ENCODE measurements at regions not wholly inside any gene's neighbourhood (a gene's known extent, or its start where the extent isn't known, plus 50 kb on each side); places are given as distances from the start of the nearest gene placed in this dataset.

DNA sequence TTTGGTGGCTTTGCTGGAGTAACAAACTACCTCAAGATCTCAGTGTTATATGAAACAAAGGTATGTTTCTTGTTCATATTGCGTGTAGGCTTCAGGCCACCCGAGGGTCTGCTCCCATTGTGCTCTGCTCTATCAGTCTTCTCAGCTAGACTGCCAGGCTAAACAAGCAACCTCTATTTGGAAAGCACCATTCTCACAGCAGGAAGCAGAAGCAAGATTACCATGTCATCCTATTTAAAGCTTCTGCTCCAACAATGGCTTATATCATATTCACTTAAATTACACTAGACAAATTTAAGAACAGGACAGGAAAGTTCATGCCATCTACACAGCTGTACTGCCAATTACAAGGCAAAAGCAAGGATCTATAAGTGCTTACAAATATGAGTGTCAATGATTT, 385.8 kb downstream of the PPARGC1A start:
- Mint-ChIP-seq H3K4me3 (no peak overlapping the region), H3K36me3 (no peaks in the 10 kb centered on the region), H3K9me3 (peaks cover 7% of the 10 kb centered on the region), H3K4me1 (no peaks in the 10 kb centered on the region), H3K27ac (no peak overlapping the region)
- ATAC-seq: no peak
- no peak for DNase-seq (ENCODE audit: low spot score in 2 of 2)

DNA sequence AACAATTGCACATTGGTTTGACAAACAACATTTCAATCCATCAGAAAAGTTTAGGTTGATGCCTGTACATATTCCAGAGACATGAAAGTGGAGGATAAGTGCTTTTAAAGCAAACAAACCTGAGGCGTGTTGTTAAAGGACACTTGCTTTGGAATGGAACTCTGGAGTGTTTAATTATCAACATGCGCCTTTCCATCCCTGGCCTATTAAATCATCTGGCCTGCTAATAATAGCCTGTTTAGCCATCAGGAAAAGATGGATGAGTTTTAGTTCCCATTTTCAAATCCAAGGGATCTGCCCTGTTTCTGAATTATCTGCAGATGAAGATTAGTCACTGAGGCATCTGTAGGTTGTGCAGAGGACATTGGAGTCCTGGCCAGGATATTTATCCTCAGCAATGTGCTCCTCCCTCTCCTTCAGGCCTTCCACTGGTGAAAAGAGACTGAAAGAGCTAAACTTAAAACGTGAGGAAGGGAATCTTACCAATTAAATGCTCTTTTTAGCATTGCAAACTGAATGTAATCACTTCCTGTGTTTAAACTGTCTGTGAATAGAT, 388.9 kb downstream of the PPARGC1A start:
- no peak for ATAC-seq
- H3K36me3 Mint-ChIP-seq: no peaks in the 10 kb centered on the region
- H3K27ac Mint-ChIP-seq: no peak overlapping the region
- H3K4me1 Mint-ChIP-seq: no peaks in the 10 kb centered on the region
- no peak for DNase-seq (ENCODE audit: low spot score in 2 of 2)
- H3K9me3 Mint-ChIP-seq: peaks cover 15% of the 10 kb centered on the region
- H3K4me3 Mint-ChIP-seq: no peak overlapping the region

DNA sequence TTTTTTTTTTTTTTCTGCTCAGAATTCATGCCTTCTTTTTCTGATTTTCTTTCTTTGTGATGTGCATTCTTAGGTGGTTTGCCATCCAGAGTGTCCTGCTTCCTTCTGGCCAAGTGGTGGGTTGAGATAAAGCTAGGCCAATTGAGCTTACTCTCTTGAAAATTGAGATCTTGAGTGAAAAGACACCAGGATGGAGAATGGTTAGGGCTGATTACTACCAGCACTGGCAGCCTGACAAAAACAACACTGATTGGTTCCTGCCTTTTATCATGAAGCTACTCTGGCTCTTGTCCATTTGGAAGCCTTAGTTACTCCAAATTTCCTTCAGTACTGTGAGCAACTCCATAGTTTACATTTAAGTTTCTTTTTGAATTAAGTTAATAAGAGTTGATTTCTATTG, 404.0 kb downstream of the PPARGC1A start:
- Mint-ChIP-seq H3K4me1 (no peaks in the 10 kb centered on the region), H3K27ac (no peak overlapping the region), H3K36me3 (no peaks in the 10 kb centered on the region), H3K9me3 (peaks cover 8% of the 10 kb centered on the region), H3K4me3 (no peak overlapping the region)
- DNase-seq (ENCODE audit: low spot score in 2 of 2) (no peak), ATAC-seq (no peak)

DNA sequence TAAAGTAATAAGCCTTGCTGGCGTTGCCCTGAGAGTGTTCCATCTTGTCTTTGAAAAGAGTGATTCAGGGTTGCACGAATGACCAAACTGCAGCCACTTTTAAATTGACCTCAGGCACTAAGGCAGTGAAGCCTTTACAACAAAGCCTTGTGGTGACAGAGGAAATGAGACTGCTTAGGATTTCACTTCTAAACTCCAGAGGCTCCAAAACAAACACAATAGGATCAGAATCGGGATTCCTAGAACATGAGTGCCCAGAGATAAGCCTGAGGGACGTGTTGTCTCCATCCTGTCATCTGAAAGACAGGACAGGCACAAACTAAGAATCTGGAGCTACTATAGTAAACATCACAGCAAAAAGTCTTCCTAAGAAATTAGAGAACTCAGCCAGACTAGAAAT, 405.2 kb downstream of the PPARGC1A start:
- Mint-ChIP-seq H3K4me3 (no peak overlapping the region), H3K4me1 (no peaks in the 10 kb centered on the region), H3K9me3 (peaks cover 11% of the 10 kb centered on the region), H3K27ac (no peak overlapping the region), H3K36me3 (no peaks in the 10 kb centered on the region)
- ATAC-seq (no peak), DNase-seq (ENCODE audit: low spot score in 2 of 2) (no peak)

DNA sequence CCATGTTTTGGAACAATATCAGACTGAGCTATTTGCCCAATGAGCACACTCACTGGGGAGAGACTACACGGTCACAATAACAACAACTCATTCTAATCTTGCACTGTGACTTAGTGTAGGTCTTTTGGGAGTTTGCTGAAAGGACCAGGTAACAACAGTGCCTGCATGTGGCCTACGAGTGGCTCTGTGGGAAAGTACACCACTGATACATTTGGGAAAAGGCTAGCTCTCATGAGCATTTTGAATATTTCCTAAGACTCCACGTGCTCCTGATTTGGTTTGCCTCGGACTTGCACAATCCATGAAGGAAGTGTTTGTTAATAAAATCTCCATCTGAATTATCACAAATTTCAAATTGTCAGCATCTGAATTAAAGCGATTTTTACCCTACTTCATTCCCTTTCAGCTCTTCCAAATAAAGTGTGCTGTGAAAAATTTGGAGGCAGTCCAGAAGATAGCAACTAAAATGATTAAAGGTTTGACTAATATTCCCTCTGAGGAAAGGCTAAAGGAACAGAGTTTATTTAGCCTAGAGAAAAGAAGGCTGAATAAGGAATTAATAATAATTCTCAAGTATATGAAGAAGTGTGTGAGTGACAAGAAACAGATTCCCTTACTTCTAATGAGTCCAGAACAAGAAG, 406.4 kb downstream of the PPARGC1A start:
- Mint-ChIP-seq H3K4me3 (no peak overlapping the region), H3K36me3 (no peaks in the 10 kb centered on the region), H3K27ac (no peak overlapping the region), H3K4me1 (no peaks in the 10 kb centered on the region), H3K9me3 (peaks cover 6% of the 10 kb centered on the region)
- no peak for ATAC-seq
- DNase-seq (ENCODE audit: low spot score in 2 of 2): no peak

DNA sequence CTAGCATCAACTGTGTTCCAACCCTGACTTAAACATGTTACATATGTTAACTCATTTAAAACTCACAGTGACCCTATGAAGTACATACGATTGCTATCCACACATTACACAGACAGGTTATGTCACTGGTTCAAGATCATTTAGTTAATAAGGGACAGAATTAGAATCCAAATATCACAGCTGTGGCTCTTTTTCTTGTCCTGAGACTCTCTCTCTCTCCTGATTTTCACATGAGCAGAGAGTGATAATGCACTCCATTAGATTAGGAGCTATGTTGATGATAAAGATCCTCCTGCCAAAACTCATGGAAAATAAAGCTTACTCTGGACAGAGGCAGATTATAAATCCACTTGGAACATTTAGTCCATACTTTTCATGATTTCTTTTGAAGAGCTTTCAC, 408.3 kb downstream of the PPARGC1A start:
- no peak for DNase-seq (ENCODE audit: low spot score in 2 of 2)
- Mint-ChIP-seq H3K9me3 (peaks cover 12% of the 10 kb centered on the region), H3K4me1 (no peaks in the 10 kb centered on the region), H3K4me3 (no peak overlapping the region), H3K36me3 (no peaks in the 10 kb centered on the region), H3K27ac (no peak overlapping the region)
- no peak for ATAC-seq

DNA sequence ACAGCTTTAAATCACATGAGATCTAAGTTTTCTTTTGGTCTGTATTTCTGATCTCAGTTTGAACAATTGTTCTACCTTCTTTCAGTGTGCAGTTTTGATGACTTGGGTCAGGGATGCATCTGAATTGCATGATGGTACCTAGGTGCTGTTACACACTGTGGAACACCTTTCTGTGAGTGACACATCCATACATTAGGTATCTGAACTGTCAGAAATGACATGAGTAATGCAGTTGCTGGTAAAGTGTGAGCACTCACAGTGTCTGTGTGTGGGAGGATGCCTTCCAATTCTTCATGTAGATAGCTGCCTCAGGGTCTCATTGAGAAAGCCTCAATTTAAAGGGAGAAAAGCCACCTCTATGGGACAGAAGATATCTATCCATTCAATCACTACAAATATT, 411.9 kb downstream of the PPARGC1A start:
- ATAC-seq: no peak
- H3K27ac Mint-ChIP-seq: no peak overlapping the region
- H3K4me3 Mint-ChIP-seq: no peak overlapping the region
- no peaks in the 10 kb centered on the region for H3K4me1 Mint-ChIP-seq
- H3K9me3 Mint-ChIP-seq: peaks cover 14% of the 10 kb centered on the region
- H3K36me3 Mint-ChIP-seq: no peaks in the 10 kb centered on the region
- no peak for DNase-seq (ENCODE audit: low spot score in 2 of 2)

DNA sequence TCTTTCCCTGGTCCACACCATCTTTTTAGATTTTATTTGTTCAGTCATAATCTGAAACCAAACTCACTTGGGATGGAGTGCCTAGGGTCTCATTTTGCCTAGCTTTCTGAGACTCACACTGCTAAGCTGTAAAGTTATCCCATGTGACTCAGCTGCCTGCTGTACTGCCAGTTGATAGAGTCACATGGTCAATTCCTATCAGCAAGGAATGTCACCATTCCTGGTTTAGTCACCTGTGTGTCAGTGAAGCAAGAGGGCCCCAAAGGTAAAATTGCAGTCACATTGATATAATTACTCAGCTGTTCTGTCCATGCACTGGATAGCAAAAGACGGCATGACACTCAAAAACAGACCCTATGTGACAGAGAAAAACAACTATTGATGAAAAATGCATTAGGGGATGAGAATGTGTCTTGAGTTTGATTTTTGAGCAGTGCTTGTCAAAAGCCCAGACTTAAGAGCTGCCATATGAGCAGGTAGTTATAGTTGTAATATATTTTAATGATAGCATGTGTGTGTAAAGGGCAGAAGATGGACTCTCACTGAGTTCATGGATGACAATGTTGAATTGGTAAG, 413.2 kb downstream of the PPARGC1A start:
- Mint-ChIP-seq H3K4me3 (no peak overlapping the region), H3K9me3 (peaks cover 23% of the 10 kb centered on the region), H3K27ac (no peak overlapping the region), H3K4me1 (no peaks in the 10 kb centered on the region), H3K36me3 (no peaks in the 10 kb centered on the region)
- DNase-seq (ENCODE audit: low spot score in 2 of 2) (no peak), ATAC-seq (no peak)

DNA sequence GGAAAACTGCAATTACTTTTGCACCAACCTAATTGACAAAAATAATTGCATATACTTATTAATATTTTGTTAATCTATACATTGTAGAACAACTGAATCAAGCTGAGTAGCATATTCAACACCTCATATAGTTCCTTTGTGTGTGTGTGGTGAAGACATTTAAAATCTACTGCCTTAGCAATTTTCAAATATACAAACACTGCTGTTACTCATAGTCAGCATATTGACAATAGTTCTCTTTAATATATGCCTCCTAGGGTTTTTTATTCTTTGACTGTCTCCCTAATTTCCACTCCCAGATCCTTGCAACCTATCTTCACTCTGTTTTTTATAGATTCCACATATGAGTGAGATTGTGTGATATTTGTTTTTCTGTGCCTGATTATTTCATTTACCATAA, 426.8 kb downstream of the PPARGC1A start:
- H3K4me3 Mint-ChIP-seq: no peak overlapping the region
- DNase-seq (ENCODE audit: low spot score in 2 of 2) (no peak), ATAC-seq (no peak)
- no peak overlapping the region for H3K27ac Mint-ChIP-seq
- H3K4me1 Mint-ChIP-seq: no peaks in the 10 kb centered on the region
- peaks cover 19% of the 10 kb centered on the region for H3K9me3 Mint-ChIP-seq
- no peaks in the 10 kb centered on the region for H3K36me3 Mint-ChIP-seq

DNA sequence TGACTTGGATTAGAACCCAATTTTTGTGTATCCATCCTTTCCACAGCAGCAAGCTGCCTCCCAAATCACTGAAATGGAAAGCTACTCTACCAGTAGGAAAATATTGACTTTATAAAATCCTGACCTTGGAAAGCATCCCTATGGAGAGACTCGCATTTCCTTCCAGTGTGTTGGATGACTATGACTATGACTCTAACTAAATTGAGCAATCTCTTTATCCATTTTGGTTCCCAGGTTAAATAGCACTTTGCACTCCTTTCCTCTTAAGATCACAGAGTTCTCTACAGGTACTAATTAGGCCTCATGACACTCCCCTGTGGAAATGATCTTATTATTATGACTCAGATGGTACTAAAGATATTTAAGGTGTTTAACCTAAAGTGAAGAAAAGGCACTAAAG, 431.8 kb downstream of the PPARGC1A start:
- Mint-ChIP-seq H3K9me3 (peaks cover 18% of the 10 kb centered on the region), H3K4me3 (no peak overlapping the region), H3K4me1 (no peaks in the 10 kb centered on the region), H3K36me3 (no peaks in the 10 kb centered on the region), H3K27ac (no peak overlapping the region)
- DNase-seq (ENCODE audit: low spot score in 2 of 2): no peak
- ATAC-seq: no peak

DNA sequence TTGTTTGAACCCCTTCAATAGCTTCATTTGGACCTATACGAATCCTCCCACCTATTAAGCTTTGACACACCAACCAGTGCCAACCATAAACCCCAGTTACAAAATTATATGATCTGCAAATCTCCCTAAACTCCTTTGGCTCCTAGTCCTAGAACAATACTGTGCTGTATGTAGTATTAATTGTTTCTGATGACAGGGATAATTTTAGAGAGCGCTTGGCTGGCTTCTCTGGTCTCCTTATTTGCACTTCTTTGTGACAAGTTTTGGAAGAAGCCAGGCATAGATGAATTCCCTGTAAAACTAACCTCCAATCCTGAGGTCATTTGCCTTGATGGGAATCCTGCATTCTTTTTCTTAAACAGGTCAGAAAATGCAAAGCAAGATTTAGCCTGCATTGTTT, 433.0 kb downstream of the PPARGC1A start:
- no peak overlapping the region for H3K27ac Mint-ChIP-seq
- ATAC-seq: no peak
- peaks cover 23% of the 10 kb centered on the region for H3K9me3 Mint-ChIP-seq
- no peak overlapping the region for H3K4me3 Mint-ChIP-seq
- no peaks in the 10 kb centered on the region for H3K36me3 Mint-ChIP-seq
- H3K4me1 Mint-ChIP-seq: no peaks in the 10 kb centered on the region
- DNase-seq (ENCODE audit: low spot score in 2 of 2): no peak

DNA sequence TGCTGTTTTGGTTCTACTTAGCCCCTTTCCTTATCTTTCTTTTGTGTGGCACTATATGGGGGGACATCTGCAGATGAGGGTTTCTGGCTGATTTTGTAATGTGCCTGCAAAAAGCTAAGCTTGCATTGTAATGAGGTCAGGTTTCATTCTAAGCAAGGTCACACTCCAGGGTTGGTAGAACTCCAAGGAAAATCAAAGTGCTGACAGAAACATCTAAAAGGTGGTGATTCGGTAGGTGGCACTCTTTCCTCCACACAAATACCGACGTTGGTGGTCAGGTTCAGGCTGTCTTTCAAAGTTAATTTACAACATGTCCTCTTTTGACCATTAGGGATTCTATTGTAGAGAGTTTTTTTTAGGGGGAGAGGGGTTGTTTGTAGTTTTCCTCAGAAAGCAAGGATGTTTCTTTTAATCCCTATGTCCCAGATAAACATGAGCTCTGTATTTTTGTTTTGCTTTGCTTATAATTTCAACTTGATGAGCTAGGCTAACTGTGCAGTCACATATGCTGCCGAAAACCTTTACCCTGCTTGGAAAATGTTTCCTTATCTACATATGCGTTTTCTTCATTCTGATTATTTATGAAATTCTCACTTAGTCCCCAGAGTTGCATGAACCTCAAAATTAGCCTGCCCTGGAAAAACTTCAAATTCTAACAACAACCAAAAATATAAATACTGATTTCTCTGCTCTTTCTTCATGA, 434.2 kb downstream of the PPARGC1A start:
- Mint-ChIP-seq H3K4me3 (no peak overlapping the region), H3K9me3 (peaks cover 30% of the 10 kb centered on the region), H3K27ac (no peak overlapping the region), H3K36me3 (no peaks in the 10 kb centered on the region), H3K4me1 (no peaks in the 10 kb centered on the region)
- ATAC-seq (no peak), DNase-seq (ENCODE audit: low spot score in 2 of 2) (no peak)

DNA sequence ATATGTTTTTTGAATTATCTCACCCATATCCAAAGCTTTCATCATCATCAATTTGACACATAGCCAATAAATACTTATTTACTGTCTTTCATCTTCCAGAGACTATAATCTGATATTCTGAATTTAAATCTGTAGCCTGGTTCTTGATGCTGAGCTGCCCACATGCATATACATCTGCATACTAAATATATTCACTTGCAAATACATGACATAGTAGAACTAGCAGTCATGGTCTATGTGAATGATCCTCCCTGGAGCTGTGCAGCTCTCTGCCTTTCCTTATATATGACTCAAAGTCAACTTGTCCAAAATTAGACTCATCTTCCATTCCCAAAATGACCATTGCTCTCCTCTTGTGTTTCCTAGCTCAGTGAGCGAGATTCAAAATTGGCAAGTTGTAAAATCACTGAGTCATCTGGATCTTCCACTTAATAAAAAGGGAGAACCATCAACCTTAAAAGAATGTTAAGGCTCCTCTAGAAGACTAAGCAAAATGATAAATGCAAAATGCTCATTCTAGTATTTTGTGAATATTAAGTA, 448.2 kb downstream of the PPARGC1A start:
- ATAC-seq (no peak), DNase-seq (ENCODE audit: low spot score in 2 of 2) (no peak)
- H3K4me3 Mint-ChIP-seq: no peak overlapping the region
- H3K4me1 Mint-ChIP-seq: no peaks in the 10 kb centered on the region
- H3K36me3 Mint-ChIP-seq: no peaks in the 10 kb centered on the region
- H3K27ac Mint-ChIP-seq: no peak overlapping the region
- H3K9me3 Mint-ChIP-seq: peaks cover 19% of the 10 kb centered on the region

DNA sequence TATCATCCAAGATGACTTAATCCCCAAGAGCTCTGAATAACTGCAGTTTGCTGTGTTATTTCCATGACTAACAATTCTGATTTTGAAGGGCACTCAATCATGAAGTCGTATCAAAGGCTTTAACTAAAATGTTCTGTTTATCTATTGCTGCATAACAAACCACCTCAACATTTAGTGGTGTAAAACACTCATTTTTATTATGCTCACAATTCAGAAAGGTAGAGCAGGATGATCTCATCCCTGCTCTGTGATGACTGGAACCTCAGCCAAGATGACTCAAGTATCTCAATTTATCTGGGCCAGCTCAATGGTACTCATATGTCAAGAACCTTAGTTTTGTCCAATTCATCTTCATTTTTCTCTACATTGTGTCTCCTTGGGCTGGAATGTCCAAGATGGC, 451.1 kb downstream of the PPARGC1A start:
- no peak for ATAC-seq
- no peak for DNase-seq (ENCODE audit: low spot score in 2 of 2)
- Mint-ChIP-seq H3K4me1 (no peaks in the 10 kb centered on the region), H3K4me3 (no peak overlapping the region), H3K27ac (no peak overlapping the region), H3K9me3 (peaks cover 22% of the 10 kb centered on the region), H3K36me3 (no peaks in the 10 kb centered on the region)

DNA sequence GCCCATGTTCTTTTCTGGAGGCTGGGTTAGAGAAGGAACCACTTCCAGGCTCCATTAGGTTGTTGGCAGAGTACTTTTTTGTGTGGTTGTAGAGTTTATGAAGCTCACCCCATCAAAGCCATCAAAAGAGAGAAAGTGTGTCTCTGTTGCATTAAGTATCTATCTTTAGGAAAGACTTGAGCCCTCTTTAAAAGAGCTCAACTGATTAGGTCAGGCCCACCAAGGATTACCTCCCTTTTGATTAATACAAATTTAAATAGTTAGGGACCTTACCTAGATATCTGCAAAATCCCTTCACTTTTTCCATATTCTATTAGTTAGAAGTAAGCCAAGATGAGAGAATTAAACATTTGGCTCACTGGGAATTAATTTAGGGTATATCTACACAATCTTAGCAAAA, 460.4 kb downstream of the PPARGC1A start:
- no peaks in the 10 kb centered on the region for H3K4me1 Mint-ChIP-seq
- no peak overlapping the region for H3K27ac Mint-ChIP-seq
- ATAC-seq: no peak
- no peaks in the 10 kb centered on the region for H3K36me3 Mint-ChIP-seq
- peaks cover 31% of the 10 kb centered on the region for H3K9me3 Mint-ChIP-seq
- no peak for DNase-seq (ENCODE audit: low spot score in 2 of 2)
- no peak overlapping the region for H3K4me3 Mint-ChIP-seq

DNA sequence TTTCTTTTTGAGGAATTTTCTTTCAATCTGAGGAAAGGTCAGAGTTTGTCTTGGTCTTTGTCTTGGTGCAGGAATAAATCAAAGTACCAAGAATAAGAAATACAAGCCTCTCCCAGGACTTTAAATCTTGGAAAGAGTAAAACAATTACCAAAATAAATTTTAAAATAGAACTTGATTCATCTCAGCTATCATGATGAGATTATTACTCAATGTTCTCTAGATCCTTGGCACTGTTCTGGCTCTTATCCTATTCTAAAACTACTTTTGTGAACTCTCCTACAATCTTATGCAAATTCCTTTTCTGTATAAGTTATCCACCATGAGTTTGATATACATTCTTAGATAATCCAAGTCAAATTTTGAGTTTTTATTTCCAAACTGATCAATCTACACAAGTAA, 464.3 kb downstream of the PPARGC1A start:
- no peak overlapping the region for H3K4me3 Mint-ChIP-seq
- ATAC-seq: no peak

More for the DNA sequence above, 464.3 kb downstream of the PPARGC1A start:
- no peak overlapping the region for H3K27ac Mint-ChIP-seq
- peaks cover 27% of the 10 kb centered on the region for H3K9me3 Mint-ChIP-seq
- no peak for DNase-seq (ENCODE audit: low spot score in 2 of 2)
- no peaks in the 10 kb centered on the region for H3K4me1 Mint-ChIP-seq
- H3K36me3 Mint-ChIP-seq: no peaks in the 10 kb centered on the region
